ENCODE measurements at regions not wholly inside any gene's neighbourhood (a gene's known extent, or its start where the extent isn't known, plus 50 kb on each side); places are given as distances from the start of the nearest gene placed in this dataset.

DNA sequence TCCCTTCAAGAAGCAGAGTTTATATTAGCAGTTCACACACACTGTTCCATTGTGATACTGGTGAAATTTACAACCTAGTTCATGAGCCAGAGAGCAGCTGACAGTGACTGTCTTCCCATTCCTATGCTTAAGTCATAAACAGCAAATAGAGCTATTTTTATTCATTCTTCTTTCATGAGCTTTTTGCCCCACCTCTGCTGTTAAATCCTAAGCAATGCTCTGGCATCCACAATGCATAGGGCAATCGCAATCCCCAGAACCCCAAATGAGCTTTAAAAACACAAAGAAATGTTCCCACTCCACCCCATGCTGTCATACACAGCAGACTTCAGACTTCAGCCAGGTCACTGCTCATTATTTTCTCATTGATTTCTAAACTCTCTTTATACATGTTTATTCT, 307.5 kb downstream of the ETS1 start:
- H3K27ac Mint-ChIP-seq (ENCODE audit: unreplicated experiment) = no peak overlapping the region
- peaks cover 3% of the 10 kb centered on the region for H3K4me1 Mint-ChIP-seq

GRCh38 chr11:128273736-128274135, 313.6 kb downstream of the ETS1 start:
- no peak for DNase-seq (ENCODE audit: low read depth, low spot score)
- Mint-ChIP-seq H3K9me3 (no peaks in the 10 kb centered on the region), H3K27ac (ENCODE audit: unreplicated experiment) (no peak overlapping the region), H3K27me3 (ENCODE audit: low read depth) (no peaks in the 10 kb centered on the region), H3K4me1 (no peaks in the 10 kb centered on the region), H3K4me3 (no peak overlapping the region), H3K36me3 (ENCODE audit: low read depth) (no peaks in the 10 kb centered on the region)
- TF ChIP-seq, protein P1, sequence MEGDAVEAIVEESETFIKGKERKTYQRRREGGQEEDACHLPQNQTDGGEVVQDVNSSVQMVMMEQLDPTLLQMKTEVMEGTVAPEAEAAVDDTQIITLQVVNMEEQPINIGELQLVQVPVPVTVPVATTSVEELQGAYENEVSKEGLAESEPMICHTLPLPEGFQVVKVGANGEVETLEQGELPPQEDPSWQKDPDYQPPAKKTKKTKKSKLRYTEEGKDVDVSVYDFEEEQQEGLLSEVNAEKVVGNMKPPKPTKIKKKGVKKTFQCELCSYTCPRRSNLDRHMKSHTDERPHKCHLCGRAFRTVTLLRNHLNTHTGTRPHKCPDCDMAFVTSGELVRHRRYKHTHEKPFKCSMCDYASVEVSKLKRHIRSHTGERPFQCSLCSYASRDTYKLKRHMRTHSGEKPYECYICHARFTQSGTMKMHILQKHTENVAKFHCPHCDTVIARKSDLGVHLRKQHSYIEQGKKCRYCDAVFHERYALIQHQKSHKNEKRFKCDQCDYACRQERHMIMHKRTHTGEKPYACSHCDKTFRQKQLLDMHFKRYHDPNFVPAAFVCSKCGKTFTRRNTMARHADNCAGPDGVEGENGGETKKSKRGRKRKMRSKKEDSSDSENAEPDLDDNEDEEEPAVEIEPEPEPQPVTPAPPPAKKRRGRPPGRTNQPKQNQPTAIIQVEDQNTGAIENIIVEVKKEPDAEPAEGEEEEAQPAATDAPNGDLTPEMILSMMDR (conservative IDR thresholded peaks at IDR 0.05) = no peak

More for the DNA sequence above, 307.5 kb downstream of the ETS1 start:
- DNase-seq (ENCODE audit: low read depth, low spot score) = no peak
- H3K9me3 Mint-ChIP-seq = no peaks in the 10 kb centered on the region
- H3K4me3 Mint-ChIP-seq = no peak overlapping the region
- TF ChIP-seq, protein P1 (conservative IDR thresholded peaks at IDR 0.05) = no peak
- H3K27me3 Mint-ChIP-seq (ENCODE audit: low read depth) = peaks cover 4% of the 10 kb centered on the region
- H3K36me3 Mint-ChIP-seq (ENCODE audit: low read depth) = no peaks in the 10 kb centered on the region

DNA sequence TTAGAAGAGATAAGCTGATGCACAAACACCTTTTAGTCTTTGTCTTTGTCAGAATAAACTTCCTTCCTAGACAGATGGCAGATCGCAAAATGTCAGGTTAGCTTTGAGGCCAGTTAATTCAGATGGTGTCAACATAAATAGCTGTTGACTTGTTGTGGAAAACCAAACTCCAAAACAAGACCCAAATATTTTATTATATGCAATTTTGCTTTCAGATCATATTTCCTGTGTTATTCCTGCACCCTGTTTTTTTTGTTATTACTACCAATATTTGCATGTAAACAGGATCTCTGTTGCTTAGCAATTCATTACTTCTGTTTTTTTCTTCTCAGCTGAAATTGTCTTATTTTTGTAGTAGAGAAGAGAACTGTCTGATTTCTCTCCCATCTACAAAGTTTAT, 316.0 kb downstream of the ETS1 start:
- Mint-ChIP-seq H3K36me3 (ENCODE audit: low read depth) (no peaks in the 10 kb centered on the region), H3K4me1 (no peaks in the 10 kb centered on the region), H3K27ac (ENCODE audit: unreplicated experiment) (no peak overlapping the region), H3K4me3 (no peak overlapping the region), H3K9me3 (no peaks in the 10 kb centered on the region), H3K27me3 (ENCODE audit: low read depth) (no peaks in the 10 kb centered on the region)
- TF ChIP-seq, protein P1 (conservative IDR thresholded peaks at IDR 0.05) = no peak
- DNase-seq (ENCODE audit: low read depth, low spot score) = no peak

DNA sequence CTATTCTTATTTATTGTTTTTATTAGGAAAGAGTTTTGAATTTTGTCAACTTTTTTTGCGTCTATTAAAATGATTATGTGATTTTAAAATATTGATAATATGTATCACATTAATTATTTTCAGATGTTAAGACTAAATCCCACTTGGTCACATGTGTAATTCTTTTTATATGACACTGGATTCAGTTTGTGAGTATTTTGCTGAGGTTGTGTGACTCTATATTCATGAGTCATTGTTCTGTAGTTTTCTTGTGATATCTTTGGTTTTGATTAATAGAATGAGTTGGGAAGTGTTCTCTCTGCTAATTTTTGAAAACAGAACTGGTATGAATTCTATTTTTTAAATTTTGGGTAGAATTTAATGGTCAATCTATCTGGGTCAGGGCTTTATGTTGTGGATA, 317.9 kb downstream of the ETS1 start:
- Mint-ChIP-seq H3K4me1 (no peaks in the 10 kb centered on the region), H3K27me3 (ENCODE audit: low read depth) (no peaks in the 10 kb centered on the region), H3K4me3 (no peak overlapping the region), H3K36me3 (ENCODE audit: low read depth) (no peaks in the 10 kb centered on the region), H3K9me3 (no peaks in the 10 kb centered on the region), H3K27ac (ENCODE audit: unreplicated experiment) (no peak overlapping the region)
- TF ChIP-seq, protein P1 (conservative IDR thresholded peaks at IDR 0.05) = no peak
- no peak for DNase-seq (ENCODE audit: low read depth, low spot score)

GRCh38 chr11:128266893-128267292, 320.5 kb downstream of the ETS1 start:
- DNase-seq (ENCODE audit: low read depth, low spot score) = no peak
- TF ChIP-seq, protein P1 (conservative IDR thresholded peaks at IDR 0.05) = no peak
- peaks cover 15% of the 10 kb centered on the region for H3K4me1 Mint-ChIP-seq
- no peaks in the 10 kb centered on the region for H3K36me3 Mint-ChIP-seq (ENCODE audit: low read depth)
- H3K4me3 Mint-ChIP-seq = no peak overlapping the region
- H3K27ac Mint-ChIP-seq (ENCODE audit: unreplicated experiment) = no peak overlapping the region
- H3K9me3 Mint-ChIP-seq = no peaks in the 10 kb centered on the region
- H3K27me3 Mint-ChIP-seq (ENCODE audit: low read depth) = no peaks in the 10 kb centered on the region

Measured in neural crest cell (in vitro differentiated cells).